Peyer's patch (tissue), 4 donors: ENCODE measurements at regions not wholly inside any gene's neighbourhood (a gene's known extent, or its start where the extent isn't known, plus 50 kb on each side); places are given as distances from the start of the nearest gene placed in this dataset.
"Not testable (repeated sequence)": the region's sequence is repeated elsewhere in the genome, so short reads cannot be mapped to it uniquely, and the experiment has no call there.

Source experiments
- DNase-seq, 3 donors: peaks; one replicate each; pipeline ENCODE4 v3.0.0-alpha.2; 2017 to 2019
- H3K27ac ChIP-seq, 4 donors: fragments of 200-600 bp; sonication (generic); one replicate each; pipeline ENCODE4 v1.5.1; 2016 to 2019
- H3K27me3 ChIP-seq, 2 donors: fragments of 200-600 bp; sonication (generic); one replicate each; pipeline ENCODE4 v1.5.1; 2019
- H3K36me3 ChIP-seq, 3 donors: fragments of 200-600 bp; sonication (generic); one replicate each; pipeline ENCODE4 v1.5.1; 2016 to 2019
- H3K4me1 ChIP-seq, 4 donors: fragments of 200-600 bp; sonication (generic); one replicate each; pipeline ENCODE4 v1.5.1; 2016 to 2019
- H3K4me3 ChIP-seq, 4 donors: fragments of 200-600 bp; sonication (generic); 1 replicate in 3 of 4; 2 replicates in 1 of 4; pipeline ENCODE4 v1.5.1; 2016 to 2019; ENCODE audit warnings: mild to moderate bottlenecking in 1 of 4
- H3K9me3 ChIP-seq, 4 donors: fragments of 200-600 bp; sonication (generic); one replicate each; pipeline ENCODE4 v1.5.1; 2016 to 2019; ENCODE audit warnings: mild to moderate bottlenecking in 1 of 4
- CTCF ChIP-seq, 6 experiments: fragments of 450-650 bp in 4 of 6; fragments of 200-600 bp in 2 of 6; sonication (generic) in 1 of 6; IDR thresholded peaks; one replicate each; pipeline ENCODE4 v1.5.1; 2017 to 2019; ENCODE audit warnings: antibody characterized with exemption in 6 of 6, mild to moderate bottlenecking in 3 of 6, moderate library complexity in 1 of 6
- POLR2A ChIP-seq, 2 donors: fragments of 450-650 bp; IDR thresholded peaks; one replicate each; pipeline ENCODE4 v1.5.1; 2017; ENCODE audit warnings: antibody characterized with exemption in 2 of 2, mild to moderate bottlenecking in 2 of 2, moderate library complexity in 2 of 2

- H3K9me3 ChIP-seq: no peaks in the 10 kb centered on the region
- no peaks in the 10 kb centered on the region for H3K27me3 ChIP-seq
- no peaks in the 10 kb centered on the region for H3K4me1 ChIP-seq
- no peak for DNase-seq
- no peak for TF ChIP-seq CTCF (IDR thresholded peaks at IDR 0.05)
- no peak for TF ChIP-seq POLR2A (IDR thresholded peaks at IDR 0.05)
- no peak overlapping the region for H3K27ac ChIP-seq
- no peaks in the 10 kb centered on the region for H3K36me3 ChIP-seq
- no peak overlapping the region for H3K4me3 ChIP-seq
These were observed 93.4 kb upstream of the RXFP1 start for GRCh38 chr4:158428242-158428641.

- Histone ChIP-seq H3K4me3 (no peak overlapping the region), H3K4me1 (no peaks in the 10 kb centered on the region), H3K9me3 (no peaks in the 10 kb centered on the region), H3K36me3 (no peaks in the 10 kb centered on the region), H3K27me3 (no peaks in the 10 kb centered on the region), H3K27ac (no peak overlapping the region)
- DNase-seq: no peak
- TF ChIP-seq POLR2A (IDR thresholded peaks at IDR 0.05) (no peak), CTCF (IDR thresholded peaks at IDR 0.05) (no peak)
These were observed 78.9 kb upstream of the RXFP1 start for GRCh38 chr4:158442736-158443135.

DNA sequence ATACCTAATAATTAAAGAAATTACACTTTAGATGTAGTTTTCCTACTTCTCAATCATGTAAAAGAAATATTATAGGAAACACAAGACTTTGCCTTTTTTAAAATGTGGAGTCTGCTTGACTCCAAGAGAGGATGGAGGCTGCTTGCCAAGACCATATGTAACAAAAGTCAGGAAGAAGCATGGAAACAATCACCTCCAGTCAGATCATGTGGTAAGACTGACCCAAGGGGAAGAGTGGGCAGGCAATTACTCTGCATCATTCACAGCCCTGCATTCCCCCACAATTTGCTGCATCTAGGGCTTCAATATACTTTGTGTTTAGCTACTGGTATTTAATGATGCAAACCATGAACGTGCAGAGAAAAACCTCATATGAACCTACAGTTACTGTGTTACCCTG is 78.0 kb upstream of the RXFP1 start:
- Histone ChIP-seq H3K27ac (no peak overlapping the region), H3K4me1 (no peaks in the 10 kb centered on the region), H3K9me3 (no peaks in the 10 kb centered on the region), H3K4me3 (no peak overlapping the region), H3K36me3 (no peaks in the 10 kb centered on the region), H3K27me3 (no peaks in the 10 kb centered on the region)
- no peak for TF ChIP-seq POLR2A (IDR thresholded peaks at IDR 0.05)
- TF ChIP-seq CTCF (IDR thresholded peaks at IDR 0.05): no peak
- no peak for DNase-seq

DNA sequence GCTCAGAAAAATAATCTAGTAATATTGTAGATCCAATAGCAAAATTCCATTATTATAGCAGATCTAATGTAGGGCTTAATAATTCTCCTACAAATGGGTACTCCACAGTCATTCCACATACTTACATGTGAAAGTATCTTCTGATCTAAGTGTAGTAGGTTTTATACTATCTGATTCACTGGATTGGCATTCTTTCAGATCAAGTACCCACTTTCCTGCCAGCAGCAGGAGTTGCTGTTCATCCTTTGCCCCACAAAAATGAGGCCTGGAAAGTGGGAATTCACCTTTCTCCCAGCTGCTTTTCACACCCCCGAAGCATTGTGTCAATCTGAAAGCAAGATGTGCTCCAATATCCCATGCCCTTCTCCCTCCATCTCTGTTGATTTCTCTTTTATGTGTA is 77.1 kb upstream of the RXFP1 start:
- no peaks in the 10 kb centered on the region for H3K9me3 ChIP-seq
- no peak for TF ChIP-seq CTCF (IDR thresholded peaks at IDR 0.05)
- TF ChIP-seq POLR2A (IDR thresholded peaks at IDR 0.05): no peak
- no peak for DNase-seq

GRCh38 chr4:158446106-158446505 is 75.6 kb upstream of the RXFP1 start:
- Histone ChIP-seq H3K9me3 (no peaks in the 10 kb centered on the region), H3K4me3 (no peak overlapping the region), H3K4me1 (no peaks in the 10 kb centered on the region), H3K36me3 (no peaks in the 10 kb centered on the region), H3K27me3 (no peaks in the 10 kb centered on the region), H3K27ac (no peak overlapping the region)
- no peak for DNase-seq
- no peak for TF ChIP-seq POLR2A (IDR thresholded peaks at IDR 0.05)
- TF ChIP-seq CTCF (IDR thresholded peaks at IDR 0.05): no peak

More for the DNA sequence above, 77.1 kb upstream of the RXFP1 start:
- no peaks in the 10 kb centered on the region for H3K4me1 ChIP-seq
- H3K27ac ChIP-seq: no peak overlapping the region
- H3K4me3 ChIP-seq: no peak overlapping the region
- H3K27me3 ChIP-seq: no peaks in the 10 kb centered on the region
- H3K36me3 ChIP-seq: no peaks in the 10 kb centered on the region

DNA sequence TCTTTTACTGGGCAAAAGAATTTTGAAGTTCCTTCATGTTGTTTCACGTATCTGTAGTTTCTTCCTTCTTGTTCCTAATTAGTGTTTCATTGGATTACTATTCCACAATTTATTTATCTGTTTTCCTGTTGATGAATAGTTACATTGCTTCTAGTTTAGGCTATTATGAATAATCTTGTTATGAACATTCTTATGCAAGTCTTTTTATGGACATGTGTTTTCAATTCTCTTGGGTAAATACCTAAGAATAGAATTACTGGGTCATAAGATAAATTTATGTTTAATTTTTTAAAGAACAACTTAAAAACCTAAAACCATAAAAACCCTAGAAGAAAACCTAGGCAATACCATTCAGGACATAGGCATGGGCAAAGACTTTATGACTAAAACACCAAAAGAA is 70.9 kb upstream of the RXFP1 start:
- no peak for TF ChIP-seq CTCF (IDR thresholded peaks at IDR 0.05)
- no peak for TF ChIP-seq POLR2A (IDR thresholded peaks at IDR 0.05)
- no peaks in the 10 kb centered on the region for H3K27me3 ChIP-seq

DNA sequence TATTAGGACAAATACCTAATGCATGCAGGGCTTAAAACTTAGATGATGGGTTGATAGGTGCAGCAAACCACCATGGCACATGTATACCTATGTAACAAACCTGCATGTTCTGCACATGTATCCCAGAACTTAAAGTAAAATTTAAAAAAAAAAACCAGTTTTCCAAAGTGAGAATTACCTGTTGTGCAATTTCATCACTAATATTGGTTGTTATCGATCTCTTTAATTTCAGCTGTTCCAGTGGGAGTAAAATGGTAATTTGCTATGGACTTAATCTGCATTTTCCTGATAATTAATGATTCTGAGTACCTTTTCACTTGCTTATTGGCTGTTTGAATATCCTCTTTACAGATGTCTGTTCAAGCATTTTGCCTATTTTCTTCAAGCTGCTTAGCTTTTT is 69.6 kb upstream of the RXFP1 start:
- not testable (repeated sequence) for H3K27me3 ChIP-seq, H3K9me3 ChIP-seq, H3K4me3 ChIP-seq, H3K4me1 ChIP-seq, H3K27ac ChIP-seq, H3K36me3 ChIP-seq, DNase-seq

More for the DNA sequence above, 70.9 kb upstream of the RXFP1 start:
- Histone ChIP-seq H3K4me1 (no peaks in the 10 kb centered on the region), H3K9me3 (no peaks in the 10 kb centered on the region), H3K36me3 (no peaks in the 10 kb centered on the region), H3K27ac (no peak overlapping the region), H3K4me3 (no peak overlapping the region)
- DNase-seq: no peak
